ENCODE measurements at regions not wholly inside any gene's neighbourhood (a gene's known extent, or its start where the extent isn't known, plus 50 kb on each side); places are given as distances from the start of the nearest gene placed in this dataset.
"Not testable (repeated sequence)": the region's sequence is repeated elsewhere in the genome, so short reads cannot be mapped to it uniquely, and the experiment has no call there.

- DNase-seq, result no peak
Observed at GRCh38 chr22:44628835-44629234, 73.2 kb upstream of the PRR5 start.

- no peak for DNase-seq
Observed at GRCh38 chr22:44628273-44628672, 73.7 kb upstream of the PRR5 start.

GRCh38 chr22:44627521-44628139 is 74.4 kb upstream of the PRR5 start:
- DNase-seq, result no peak

GRCh38 chr22:44625981-44626687 is 75.9 kb upstream of the PRR5 start:
- DNase-seq, result peak; percentile 83

- DNase-seq, result no peak
Observed at GRCh38 chr22:44625421-44625760, 76.6 kb upstream of the PRR5 start.

GRCh38 chr22:44624689-44625420 is 77.1 kb upstream of the PRR5 start:
- no peak for DNase-seq

GRCh38 chr22:44623771-44624510 is 78.1 kb upstream of the PRR5 start:
- DNase-seq, result peak; percentile 84

GRCh38 chr22:44622679-44623078 is 79.3 kb upstream of the PRR5 start:
- peak; percentile 52 for DNase-seq

GRCh38 chr22:44622147-44622427 is 79.9 kb upstream of the PRR5 start:
- DNase-seq, result peak; percentile 85

GRCh38 chr22:44621401-44622146 is 80.4 kb upstream of the PRR5 start:
- no peak for DNase-seq

- no peak for DNase-seq
Observed at GRCh38 chr22:44620841-44621257, 81.2 kb upstream of the PRR5 start.

- DNase-seq, result peak; percentile 96
Observed at GRCh38 chr22:44620129-44620840, 81.7 kb upstream of the PRR5 start.

- not testable (repeated sequence) for DNase-seq
Observed at GRCh38 chr22:44619560-44620128, 82.4 kb upstream of the PRR5 start.

GRCh38 chr22:44618910-44619309 is 83.1 kb upstream of the PRR5 start:
- DNase-seq, result peak; percentile 17

GRCh38 chr22:44618400-44618799 is 83.6 kb upstream of the PRR5 start:
- DNase-seq, result peak; percentile 35

- DNase-seq, result no peak
Observed at GRCh38 chr22:44617828-44618227, 84.2 kb upstream of the PRR5 start.

GRCh38 chr22:44616882-44617655 is 84.9 kb upstream of the PRR5 start:
- DNase-seq, result peak; percentile 10

- DNase-seq, result peak; percentile 7
Observed at GRCh38 chr22:44616461-44616860, 85.5 kb upstream of the PRR5 start.

- no peak for DNase-seq
Observed at GRCh38 chr22:44615602-44616180, 86.3 kb upstream of the PRR5 start.

GRCh38 chr22:44615146-44615545 is 86.9 kb upstream of the PRR5 start:
- no peak for DNase-seq

GRCh38 chr22:44613196-44613595 is 88.8 kb upstream of the PRR5 start:
- no peak for DNase-seq

Measured in retina (tissue), 1 donor.